Jurkat, Clone E6-1 (cell line): ENCODE measurements at regions not wholly inside any gene's neighbourhood (a gene's known extent, or its start where the extent isn't known, plus 50 kb on each side); places are given as distances from the start of the nearest gene placed in this dataset.

Experiments used
- DNase-seq: peaks from one replicate; pipeline ENCODE4 v3.0.0-alpha.2; 2011; ENCODE audit warnings: low read depth, low spot score
- H3K4me3 ChIP-seq: 2 replicates; pipeline ENCODE4 v1.5.1; 2011; ENCODE audit warnings: mild to moderate bottlenecking, low read length, control low read depth, moderate library complexity

DNA sequence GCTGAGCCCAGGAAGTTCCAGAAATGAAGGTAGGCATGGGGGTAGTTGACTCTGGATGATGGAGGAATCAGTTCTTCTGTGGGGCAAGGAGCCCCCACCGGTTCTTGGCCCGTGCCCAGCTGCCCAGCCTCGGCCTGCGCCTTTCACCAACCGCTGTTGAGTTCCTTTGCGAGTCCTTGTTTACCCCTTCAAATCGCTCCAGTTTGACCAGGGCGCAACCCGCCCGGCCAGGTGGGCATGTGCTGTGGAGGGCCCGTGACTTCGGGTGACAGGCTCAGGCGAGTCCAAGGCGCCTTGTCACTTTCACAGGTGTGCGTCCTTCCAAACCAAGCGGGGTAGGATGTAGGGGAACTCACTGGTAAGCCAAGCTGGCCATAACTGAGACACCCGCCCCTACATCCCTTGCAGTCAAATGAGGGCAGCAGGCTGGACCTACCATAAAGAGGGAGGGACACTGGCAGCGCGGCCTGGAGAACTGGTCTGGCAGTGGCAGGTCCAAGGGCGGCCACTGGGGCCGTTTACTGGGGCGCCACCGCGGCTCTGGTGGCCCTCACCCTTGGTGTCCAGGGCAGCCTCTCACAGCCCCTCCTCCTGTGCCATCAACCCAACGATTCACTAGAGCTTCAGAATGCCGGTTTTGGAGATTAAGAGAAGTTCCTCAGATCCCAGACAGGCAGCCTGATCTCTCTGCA lies 160.3 kb upstream of the ZIC3 start:
- H3K4me3 ChIP-seq: no peak overlapping the region

DNA sequence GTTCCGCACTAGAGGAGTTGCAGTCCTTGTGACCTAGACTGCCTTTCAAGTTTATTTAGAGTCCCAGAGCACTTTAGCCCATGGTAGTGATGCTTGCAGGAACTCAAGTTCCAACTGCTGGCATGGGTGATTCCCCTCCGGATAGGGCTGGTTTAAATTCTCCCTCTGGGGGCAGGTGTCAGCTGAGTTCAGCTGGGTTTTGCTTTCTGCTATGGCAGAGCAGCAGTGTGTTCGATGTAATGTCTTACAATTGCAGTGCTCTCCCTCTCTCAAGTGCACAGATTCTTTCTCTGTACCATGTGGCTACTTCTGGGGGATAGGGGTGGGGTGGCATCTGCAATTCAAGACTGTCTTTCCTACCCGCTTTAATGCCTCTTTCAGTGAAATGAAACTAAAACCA lies 164.8 kb upstream of the ZIC3 start:
- no peak for DNase-seq
- H3K4me3 ChIP-seq: no peak overlapping the region

More for the DNA sequence above, 160.3 kb upstream of the ZIC3 start:
- no peak for DNase-seq

DNA sequence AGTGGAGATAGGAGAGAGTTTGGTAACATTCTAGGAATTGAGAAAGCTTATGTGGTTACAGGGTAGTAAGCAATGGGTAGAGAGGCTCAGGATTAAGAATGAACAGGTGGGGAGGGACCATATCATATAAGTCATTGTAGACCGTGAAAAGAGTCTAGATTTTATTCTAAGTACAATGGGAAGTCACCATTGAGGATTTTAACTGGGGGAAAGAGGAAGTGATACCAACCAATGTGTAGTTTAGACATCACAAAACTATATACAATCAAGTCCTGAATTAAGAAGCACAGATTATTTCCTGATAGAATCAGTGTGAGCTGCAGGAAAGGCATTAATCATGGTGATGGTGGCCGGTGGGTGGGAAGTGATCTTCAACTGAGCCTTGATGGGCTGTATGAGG lies 178.3 kb upstream of the ZIC3 start:
- no peak for DNase-seq
- no peak overlapping the region for H3K4me3 ChIP-seq

DNA sequence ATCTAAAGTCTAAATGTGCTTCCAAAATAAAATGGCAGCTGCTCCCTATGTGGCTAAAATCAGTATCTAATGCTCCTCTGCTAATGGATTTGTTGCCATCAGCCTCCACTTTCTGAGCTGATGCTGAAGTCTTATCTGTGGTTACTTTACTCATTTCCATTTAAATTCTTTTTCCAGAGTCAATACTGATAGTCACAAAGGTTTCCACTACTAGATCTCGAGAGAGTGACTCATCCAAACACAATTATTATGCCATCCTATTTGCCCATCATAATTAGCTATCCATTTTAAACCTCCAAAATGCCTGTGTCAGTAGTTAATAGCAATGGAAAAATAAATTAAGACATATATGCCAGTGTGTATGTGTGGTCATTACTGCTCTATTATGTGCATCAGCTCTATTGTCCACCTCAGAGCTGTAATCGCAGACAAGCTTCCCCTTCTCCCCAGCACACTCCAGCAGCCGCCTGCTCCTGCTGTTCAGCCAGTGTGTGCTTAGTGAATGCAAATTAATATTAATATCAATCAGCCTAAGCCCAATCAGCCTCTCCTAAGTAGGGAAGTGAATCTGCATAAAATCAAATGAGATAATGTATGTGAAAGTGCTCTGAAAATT lies 199.8 kb upstream of the ZIC3 start:
- DNase-seq: no peak

DNA sequence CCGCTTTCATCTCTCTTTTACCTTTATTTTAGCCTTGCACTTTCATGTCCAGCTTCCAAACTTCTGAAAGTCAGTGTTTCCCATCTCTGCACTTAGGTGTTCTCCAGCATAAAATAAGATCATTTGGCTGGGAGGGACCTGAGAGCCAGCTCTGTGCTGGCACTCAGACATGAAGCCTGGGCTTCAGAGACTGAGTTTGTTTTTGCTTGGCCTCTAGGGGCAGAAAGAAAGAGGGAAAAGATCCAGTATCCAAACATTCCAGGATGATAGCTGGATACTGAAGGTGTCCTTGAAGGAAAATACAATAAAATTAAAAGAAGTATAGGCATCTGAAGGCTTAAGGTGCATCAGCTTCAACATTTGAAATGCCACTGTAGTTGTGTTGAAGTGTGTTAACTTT lies 202.4 kb upstream of the ZIC3 start:
- DNase-seq: no peak
- no peak overlapping the region for H3K4me3 ChIP-seq

More for the DNA sequence above, 199.8 kb upstream of the ZIC3 start:
- H3K4me3 ChIP-seq: no peak overlapping the region

DNA sequence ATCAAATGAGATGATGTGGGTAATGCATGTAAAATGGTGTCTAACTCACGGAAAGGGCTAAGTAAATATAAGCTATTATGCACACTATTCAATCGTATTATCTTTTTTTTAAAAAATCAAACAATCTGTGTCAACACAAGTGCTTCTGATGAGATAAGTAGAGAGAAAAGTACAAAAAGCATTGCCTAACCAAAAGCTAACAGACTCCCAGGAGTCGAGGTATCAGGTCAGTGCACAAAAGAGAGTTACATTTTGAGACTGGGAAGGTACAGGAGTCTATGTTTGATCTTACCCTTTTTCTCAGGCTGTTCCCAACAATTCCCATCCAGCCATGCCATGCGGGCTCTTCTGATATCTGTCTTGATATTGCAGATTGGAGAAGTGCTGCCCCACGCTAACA lies 203.3 kb upstream of the ZIC3 start:
- no peak for DNase-seq
- no peak overlapping the region for H3K4me3 ChIP-seq

DNA sequence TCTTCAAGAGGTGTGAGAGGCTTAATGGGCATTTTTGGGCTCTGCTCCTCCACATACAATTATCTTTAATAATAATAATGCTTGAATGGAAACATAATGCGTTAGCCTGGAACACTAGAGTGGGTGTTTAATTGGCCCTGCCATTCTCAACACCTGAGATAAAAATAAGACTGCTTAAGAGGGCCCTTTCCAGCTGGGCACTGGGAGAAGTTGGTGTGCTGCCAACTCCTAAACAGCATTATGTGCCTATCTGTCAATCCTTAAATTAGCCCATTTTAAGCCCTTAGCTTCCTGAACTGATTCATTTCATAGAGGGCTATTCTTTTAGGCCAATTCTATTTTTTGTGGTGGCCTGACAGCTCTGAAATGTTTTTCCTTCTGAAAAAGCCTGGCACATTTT lies 211.1 kb upstream of the ZIC3 start:
- DNase-seq: no peak
- H3K4me3 ChIP-seq: no peak overlapping the region

DNA sequence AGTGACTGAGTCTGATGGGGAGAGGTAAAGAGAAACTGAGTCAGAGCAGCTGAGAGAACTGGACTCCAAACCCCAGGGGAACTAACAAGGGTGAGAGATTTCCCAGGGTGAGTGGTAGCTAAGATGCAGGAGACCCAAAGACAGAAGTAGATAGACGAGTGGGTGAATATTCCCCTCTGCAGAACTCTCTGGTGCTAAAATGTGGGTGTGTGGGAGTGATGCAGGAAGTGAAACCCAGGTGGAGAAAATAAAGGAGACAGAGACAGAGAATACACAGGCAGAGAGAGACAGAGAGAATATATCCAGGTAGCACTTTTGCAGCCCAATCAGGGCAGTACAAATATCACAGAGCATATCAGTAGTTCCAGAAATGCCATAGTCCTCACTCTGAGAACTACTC lies 212.5 kb upstream of the ZIC3 start:
- no peak for DNase-seq
- no peak overlapping the region for H3K4me3 ChIP-seq

DNA sequence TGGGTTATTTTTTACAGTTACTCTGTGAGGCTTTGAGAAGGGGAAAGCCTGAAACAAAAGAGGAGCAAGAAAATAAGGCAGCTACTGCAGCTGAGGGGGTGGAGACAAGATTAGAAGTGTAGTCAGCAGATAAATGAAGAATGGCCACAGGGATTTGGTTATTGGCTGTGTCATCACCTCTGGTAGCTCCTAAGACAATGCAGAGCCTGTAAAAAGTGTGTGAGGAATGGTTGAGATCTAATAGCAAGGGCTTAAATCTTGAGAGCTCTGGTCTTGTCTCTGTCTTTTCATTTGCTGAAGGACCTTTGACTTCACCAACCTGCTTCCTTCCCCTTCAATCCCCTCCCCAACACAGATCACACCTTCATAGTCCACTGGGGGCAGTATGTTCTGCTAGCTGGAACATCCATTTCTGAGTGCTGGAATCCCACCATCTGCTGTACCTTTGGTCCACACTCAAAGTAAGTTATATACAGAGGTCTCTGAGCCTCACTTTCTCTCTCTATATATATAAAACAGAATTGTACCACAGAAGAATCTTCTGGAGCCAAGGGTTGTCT lies 213.7 kb upstream of the ZIC3 start:
- H3K4me3 ChIP-seq: no peak overlapping the region
- DNase-seq: no peak

DNA sequence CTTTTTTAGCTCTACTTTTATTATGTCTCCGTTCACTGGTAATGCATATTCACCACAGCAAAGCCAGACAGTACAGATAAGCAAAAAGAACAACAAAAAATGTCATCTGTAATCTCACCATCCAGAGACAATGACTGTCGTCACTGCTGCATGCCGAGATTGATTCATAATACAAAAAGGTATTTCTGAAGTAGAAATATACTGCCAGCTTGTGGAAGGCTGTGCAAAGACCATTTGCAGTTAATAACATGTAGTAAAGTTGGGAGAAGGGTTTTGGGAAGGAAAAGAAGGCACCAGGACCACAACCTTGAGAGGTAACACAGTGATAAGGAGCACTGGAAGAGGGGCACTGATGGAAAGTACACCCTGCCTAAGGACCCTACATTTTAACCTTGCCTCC lies 223.0 kb upstream of the ZIC3 start:
- DNase-seq: no peak
- H3K4me3 ChIP-seq: no peak overlapping the region

DNA sequence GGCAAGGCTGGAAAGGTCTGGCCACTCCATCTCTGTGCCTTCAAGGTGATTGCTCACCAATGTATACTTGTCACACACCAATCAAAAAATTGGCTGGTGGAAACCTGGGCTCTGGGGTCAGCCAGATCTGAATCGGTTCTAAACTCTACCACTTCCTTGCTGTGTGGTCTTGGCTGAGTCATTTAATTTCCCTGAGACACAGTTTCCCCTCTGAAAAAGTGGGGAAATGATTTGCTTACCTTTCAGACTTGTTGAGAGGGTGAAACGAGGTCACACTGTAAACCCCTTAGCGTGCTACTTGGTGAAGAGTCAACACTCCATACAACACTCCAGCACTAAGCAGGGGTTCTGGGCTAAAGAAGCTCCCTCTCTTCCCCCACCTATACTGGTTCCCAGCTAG lies 252.3 kb upstream of the ZIC3 start:
- no peak overlapping the region for H3K4me3 ChIP-seq
- DNase-seq: no peak

DNA sequence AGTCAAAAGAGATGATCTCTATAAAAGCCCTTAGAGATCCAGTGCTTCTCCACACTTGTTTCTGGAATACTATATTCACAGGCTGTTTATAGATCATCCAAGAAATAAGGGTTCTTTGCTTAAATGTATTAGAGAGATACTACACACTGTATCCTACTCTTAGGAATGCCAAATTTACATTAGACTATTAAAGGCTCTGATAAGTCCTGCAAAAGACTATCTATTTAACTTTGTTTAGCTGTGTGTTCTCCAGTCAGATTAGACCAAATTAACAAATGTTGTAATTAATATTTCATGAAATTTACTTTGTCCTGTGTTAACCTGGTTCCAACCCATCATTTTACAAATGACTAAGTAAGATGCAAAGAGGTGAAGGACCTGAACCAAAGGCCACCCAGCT lies 260.5 kb upstream of the ZIC3 start:
- DNase-seq: no peak
- H3K4me3 ChIP-seq: no peak overlapping the region

DNA sequence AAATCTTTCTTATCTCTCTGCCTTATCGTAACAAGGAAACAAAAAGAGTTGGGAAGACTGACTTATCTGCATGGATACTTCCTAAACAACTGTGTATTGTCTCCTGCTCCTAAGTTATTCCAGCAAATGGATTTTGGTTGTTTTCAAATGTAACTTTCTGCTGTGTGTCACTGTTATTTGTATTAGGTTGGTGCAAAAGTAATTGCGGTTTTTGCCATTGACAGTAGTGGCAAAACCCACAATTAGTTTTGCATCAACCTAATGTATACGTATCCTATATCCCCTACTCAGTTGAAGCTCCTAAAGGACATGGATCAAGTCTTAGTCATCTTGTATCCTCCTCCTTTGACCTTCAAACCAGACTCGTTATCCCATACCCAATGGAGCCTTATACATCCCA lies 263.4 kb upstream of the GPR101 start:
- DNase-seq: no peak
- H3K4me3 ChIP-seq: no peak overlapping the region

DNA sequence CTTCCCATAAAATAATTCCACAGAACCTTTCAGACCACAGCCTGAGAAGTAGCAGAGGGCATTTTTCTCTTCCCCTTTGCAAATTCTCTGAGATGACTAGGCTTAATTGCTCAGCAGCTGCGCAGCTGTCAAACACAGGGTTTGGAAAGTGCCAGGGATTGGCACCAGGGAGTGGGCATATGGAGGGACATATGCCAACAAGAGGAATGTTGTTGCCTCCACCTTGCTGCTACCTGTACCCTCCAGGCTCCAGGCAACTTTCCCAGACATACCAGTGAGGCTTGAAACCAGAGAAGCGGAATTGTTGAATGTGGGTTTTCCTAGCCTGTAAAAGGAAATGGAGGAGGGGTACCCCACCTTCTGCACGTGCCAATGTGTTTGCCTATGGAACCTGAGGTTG lies 256.2 kb upstream of the GPR101 start:
- DNase-seq: no peak
- no peak overlapping the region for H3K4me3 ChIP-seq

DNA sequence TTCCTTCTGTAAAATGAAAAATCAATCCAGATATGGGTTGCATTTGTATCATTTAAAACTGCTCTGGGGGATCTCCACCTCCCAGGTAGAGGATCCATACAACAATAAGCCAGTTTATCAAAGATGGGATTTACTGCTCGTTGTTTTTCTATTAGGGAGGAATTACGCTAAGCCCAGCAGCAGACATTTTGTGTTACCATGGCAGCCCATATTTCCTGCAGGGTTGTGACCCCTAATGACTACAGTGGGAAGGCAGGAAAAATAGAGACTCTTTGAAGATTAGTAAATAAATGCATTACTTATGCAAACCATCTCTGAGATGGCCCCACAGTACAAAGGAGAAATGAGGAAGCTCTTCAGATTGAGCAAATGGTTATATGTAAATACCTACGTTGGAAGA lies 253.4 kb upstream of the GPR101 start:
- no peak for DNase-seq
- no peak overlapping the region for H3K4me3 ChIP-seq

DNA sequence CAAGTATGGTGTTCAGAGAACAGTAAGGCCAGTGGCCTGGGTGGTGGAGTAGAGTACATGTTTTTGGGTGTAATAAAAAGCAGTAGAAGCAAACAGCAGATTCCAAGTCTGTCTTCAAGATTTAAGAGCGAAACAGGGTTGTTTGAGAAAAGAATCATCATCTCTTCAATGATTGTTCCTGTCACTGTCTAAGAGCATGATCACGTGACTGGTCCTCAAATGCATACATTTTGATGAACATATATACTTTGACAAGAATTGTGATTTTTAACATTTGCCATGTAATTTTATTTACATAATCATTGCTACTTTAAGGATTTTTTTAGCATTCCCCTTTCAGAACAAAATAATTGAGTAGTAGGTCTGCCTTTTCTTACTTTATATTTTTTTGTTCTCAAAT lies 252.6 kb upstream of the GPR101 start:
- no peak overlapping the region for H3K4me3 ChIP-seq
- DNase-seq: no peak

DNA sequence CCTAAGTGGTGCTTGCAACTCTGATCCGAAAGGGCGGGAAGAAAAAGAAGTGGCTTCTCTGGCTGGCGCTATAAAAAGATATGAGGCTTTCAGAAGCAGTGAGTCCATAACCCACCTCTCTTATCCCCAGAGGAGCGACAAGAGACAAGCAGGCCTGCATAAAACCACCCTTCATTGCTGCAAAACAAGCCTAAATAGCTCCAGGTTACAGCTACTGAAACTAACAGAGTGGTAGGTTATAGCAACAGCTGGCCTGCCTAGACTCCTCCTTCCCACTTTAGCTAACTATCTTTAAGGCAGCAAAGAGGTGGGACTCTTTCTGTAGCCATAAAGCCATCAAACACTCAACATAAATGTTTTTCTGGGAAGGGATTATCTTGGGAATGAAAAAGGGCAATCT lies 245.0 kb upstream of the GPR101 start:
- DNase-seq: no peak
- no peak overlapping the region for H3K4me3 ChIP-seq

DNA sequence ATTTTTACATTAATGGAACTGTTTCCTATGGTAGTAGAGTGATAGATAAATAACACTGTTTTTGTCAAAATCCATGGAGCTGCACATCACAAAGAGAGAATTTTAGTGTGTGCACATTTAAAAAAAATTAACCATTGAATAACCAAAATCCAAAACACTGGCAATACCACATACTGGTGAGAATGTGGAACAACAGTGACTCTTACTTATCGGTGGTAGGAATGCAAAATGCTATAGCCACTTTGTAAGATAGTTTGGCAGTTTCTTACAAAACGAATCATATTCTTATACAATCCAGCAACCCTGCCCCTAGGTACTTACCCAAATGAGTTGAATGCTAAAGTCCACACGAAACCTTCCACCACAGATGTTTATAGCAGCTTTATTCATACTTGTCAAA lies 229.6 kb upstream of the GPR101 start:
- no peak for DNase-seq
- H3K4me3 ChIP-seq: no peak overlapping the region

DNA sequence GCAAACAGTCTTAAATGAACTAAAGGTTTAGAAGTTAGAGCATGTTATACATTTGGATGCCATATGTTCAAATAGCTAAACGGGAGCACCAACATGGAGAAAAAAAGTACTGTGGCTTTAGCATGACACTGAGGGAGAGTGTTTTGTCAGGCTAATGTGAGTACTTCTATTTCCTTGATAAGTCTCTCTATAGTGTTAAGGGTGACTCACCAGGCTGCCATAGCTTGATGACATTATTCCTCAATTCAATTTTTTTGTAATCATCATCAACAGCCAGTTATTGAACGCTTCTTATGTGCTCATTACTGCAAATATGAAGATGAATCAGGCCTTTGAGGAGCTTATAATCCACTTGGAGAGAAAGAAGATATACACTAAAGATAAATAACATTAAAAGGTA lies 211.4 kb upstream of the GPR101 start:
- no peak for DNase-seq
- no peak overlapping the region for H3K4me3 ChIP-seq

DNA sequence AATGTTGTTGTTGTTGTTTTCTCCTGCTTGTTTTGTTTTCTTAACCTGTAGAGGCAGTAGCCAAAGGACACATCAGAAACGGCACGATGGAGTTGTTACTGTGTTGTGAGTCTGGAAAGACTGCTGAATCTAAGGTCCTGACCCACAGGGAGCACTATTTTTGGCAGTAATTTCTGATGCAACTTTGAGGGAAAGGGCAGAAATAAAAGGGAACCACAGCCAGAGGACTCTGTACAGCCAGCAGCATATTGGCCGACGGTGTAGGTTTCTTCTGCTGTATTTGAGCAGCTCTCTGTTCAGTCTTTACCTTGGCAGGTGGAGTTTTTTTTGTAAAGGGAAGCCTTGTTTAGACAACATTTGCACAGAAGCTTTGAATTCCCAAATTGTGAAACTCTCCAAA lies 203.0 kb upstream of the GPR101 start:
- H3K4me3 ChIP-seq: no peak overlapping the region
- no peak for DNase-seq
